ENCODE measurements at regions not wholly inside any gene's neighbourhood (a gene's known extent, or its start where the extent isn't known, plus 50 kb on each side); places are given as distances from the start of the nearest gene placed in this dataset.
A peak's percentile ranks its signal among the peaks of the same experiment; 100 is the strongest.
"Not testable (repeated sequence)": the region's sequence is repeated elsewhere in the genome, so short reads cannot be mapped to it uniquely, and the experiment has no call there.

DNA sequence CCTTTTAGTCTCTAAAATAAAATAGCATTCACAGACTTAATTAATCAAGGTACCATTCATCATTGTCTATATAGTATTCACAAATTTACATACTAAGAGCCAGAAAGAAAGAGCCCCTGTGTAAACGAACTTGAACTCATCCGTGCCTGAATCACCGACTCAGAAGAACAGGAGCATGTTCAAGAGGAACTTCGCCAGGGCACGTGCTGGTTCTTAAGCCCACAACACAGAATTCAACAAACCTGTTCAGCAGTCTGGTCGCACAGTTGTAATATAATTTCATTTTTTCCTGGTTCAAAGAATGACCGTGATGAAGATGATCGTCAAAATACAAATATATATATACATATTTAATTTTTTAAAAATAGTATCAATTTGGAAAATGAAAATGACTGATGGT is 141.9 kb downstream of the CETN3 start:
- Mint-ChIP-seq H3K27ac (no peak overlapping the region), H3K27me3 (peaks cover 9% of the 10 kb centered on the region), H3K4me1 (ENCODE audit: low read depth) (no peaks in the 10 kb centered on the region), H3K36me3 (no peaks in the 10 kb centered on the region), H3K9me3 (no peaks in the 10 kb centered on the region), H3K4me3 (no peak overlapping the region)
- CTCF ChIA-PET, result interaction anchor here (3.5 kb wide), 1 partner anchor 1539 kb away, joined by 53 read pairs; no protein-coding TSS in a partner anchor
- DNase-seq, result no peak
- POLR2A ChIA-PET, result no interaction called here
- intact Hi-C loops (cut with micrococcal nuclease), result no loop called here

DNA sequence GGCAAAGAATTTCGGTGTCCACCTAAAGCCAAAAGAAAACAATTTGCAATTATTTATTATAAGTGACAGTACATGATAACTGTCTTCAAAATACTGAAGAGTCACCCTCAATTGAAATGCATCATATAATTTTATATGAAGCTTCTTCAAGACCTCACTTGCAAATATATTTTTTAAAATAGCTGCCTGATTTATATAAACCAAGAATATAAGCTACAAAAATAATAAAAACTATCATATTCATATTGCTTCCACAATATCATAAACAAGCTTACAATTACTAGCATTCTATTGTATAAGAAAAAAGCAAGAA is 144.1 kb downstream of the CETN3 start:
- POLR2A ChIA-PET, result no interaction called here
- intact Hi-C loops (cut with micrococcal nuclease), result loop anchor here (1.0 kb wide), 1 partner anchor 1538 kb away; no protein-coding TSS in a partner anchor
- H3K4me1 Mint-ChIP-seq (ENCODE audit: low read depth), result no peaks in the 10 kb centered on the region

DNA sequence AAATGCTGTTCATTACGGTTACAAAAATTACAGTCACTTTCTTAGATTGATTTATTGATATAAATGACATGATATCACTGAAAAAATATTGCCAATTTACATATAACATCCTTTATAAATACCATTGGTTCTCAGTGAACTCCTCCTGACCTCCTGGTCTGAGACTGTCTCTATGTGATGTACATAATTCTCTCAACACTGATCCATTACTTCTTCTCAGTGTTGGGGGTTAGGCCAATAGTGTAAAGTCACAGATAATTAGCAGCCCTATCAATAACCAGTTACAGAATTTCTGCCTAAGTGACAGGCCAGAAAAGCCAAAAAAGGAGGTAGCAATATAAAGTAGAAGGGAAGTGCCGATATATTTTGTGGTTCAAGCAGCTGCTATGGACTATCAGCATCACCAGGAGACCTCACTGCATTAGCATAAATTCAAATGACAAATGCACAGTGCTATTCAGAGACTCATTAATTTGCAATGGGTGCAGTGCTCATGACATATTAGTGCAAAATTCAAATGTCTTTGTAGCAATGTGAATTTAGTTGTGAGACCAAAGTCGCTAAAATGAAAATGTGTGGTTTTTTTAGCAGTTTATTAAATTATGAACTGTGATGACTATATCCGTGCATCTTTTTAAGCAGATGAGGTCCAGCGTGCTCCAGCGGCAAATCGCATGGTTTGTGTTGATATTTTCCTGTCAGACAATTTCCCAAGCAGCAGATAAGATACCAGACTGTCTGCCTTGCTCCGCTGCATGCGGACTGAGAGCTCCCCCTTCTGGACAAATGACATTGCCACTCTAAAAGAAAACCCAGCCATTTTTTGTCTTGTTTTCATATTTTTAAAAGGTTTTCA is 144.6 kb downstream of the CETN3 start:
- Mint-ChIP-seq H3K27ac (no peak overlapping the region), H3K9me3 (no peaks in the 10 kb centered on the region), H3K27me3 (peaks cover 2% of the 10 kb centered on the region), H3K4me1 (ENCODE audit: low read depth) (no peaks in the 10 kb centered on the region), H3K4me3 (no peak overlapping the region), H3K36me3 (no peaks in the 10 kb centered on the region)
- peak; percentile 63 for DNase-seq
- ChIA-PET POLR2A (no interaction called here), CTCF (interaction anchor here (0.8 to 3.5 kb wide), 12 partner anchors 9 to 1536 kb away, joined by 3 to 53 read pairs (median 4); no protein-coding TSS in a partner anchor)
- intact Hi-C loops (cut with micrococcal nuclease), result loop anchor here (1.0 kb wide), 1 partner anchor 1538 kb away; no protein-coding TSS in a partner anchor

More for the DNA sequence above, 144.1 kb downstream of the CETN3 start:
- Mint-ChIP-seq H3K4me3 (no peak overlapping the region), H3K27ac (no peak overlapping the region), H3K27me3 (peaks cover 2% of the 10 kb centered on the region), H3K36me3 (no peaks in the 10 kb centered on the region), H3K9me3 (no peaks in the 10 kb centered on the region)
- DNase-seq, result no peak
- CTCF ChIA-PET, result interaction anchor here (0.5 to 3.5 kb wide), 13 partner anchors 9 to 1536 kb away, joined by 3 to 53 read pairs (median 4); no protein-coding TSS in a partner anchor

DNA sequence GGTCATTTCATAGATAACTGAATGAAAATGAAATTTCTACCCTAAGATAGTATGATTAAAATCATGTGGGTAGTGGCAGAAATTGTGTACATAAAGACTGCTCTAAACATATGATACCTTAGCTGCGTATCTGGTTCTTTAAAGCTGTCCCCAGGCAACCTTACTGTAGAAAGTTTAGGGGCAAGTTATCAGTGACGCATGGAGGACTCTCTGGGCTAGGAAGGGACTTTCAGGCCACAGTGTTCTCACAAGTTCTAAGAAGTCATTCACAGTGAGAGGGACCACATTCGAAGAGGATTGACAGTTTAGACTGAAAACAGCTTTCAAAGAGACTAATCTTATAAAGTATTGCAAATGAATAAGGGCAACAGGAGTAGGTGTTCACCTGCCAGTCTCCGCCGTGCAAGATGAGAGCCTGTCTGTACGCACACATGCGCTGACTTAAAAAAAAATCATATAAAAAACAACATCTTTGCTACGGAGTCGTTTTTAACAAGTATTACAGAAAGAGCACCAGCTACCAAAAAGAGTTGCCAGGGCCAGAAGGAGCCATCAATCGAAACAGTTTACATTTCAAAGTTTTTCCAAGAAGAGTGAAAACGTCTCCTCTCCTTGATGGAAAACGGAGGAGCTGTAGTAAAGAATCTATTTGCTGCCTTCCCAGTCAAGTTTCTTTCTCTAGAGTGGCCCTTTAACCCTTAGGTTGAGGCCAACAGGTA is 146.3 kb downstream of the CETN3 start:
- H3K27ac Mint-ChIP-seq, result no peak overlapping the region
- H3K4me1 Mint-ChIP-seq (ENCODE audit: low read depth), result no peaks in the 10 kb centered on the region
- H3K9me3 Mint-ChIP-seq, result no peaks in the 10 kb centered on the region
- H3K27me3 Mint-ChIP-seq, result peaks cover 2% of the 10 kb centered on the region
- H3K4me3 Mint-ChIP-seq, result no peak overlapping the region
- no peaks in the 10 kb centered on the region for H3K36me3 Mint-ChIP-seq
- CTCF ChIA-PET, result interaction anchor here (0.6 to 2.2 kb wide), 5 partner anchors 267 to 1536 kb away, joined by 3 to 8 read pairs (median 5); no protein-coding TSS in a partner anchor
- POLR2A ChIA-PET, result no interaction called here
- intact Hi-C loops (cut with micrococcal nuclease), result no loop called here
- DNase-seq, result no peak

DNA sequence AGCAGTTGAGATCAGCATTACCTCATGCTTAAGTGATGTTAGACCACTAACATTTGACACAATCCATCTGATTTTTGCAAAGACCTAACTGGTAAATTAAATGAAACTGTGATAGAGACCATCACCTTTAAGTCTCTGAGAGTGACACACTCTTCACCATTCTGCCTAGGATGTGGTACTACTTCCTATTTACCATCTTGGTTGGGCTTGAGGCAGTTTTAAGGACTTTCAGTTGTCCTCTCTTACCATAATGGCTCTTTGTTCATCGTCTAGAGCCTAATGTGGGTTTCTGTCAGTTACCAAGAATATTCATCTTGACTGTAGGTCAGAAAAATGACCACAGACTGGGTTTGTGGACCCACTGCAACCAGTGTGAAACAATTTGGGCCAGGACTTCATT is 158.1 kb downstream of the CETN3 start:
- H3K27me3 Mint-ChIP-seq, result no peaks in the 10 kb centered on the region
- ChIA-PET POLR2A (no interaction called here), CTCF (interaction anchor here (1.5 kb wide), 1 partner anchor 1523 kb away, joined by 3 read pairs; no protein-coding TSS in a partner anchor)
- intact Hi-C loops (cut with micrococcal nuclease), result no loop called here
- H3K4me1 Mint-ChIP-seq (ENCODE audit: low read depth), result no peaks in the 10 kb centered on the region
- no peak overlapping the region for H3K27ac Mint-ChIP-seq
- H3K4me3 Mint-ChIP-seq, result no peak overlapping the region
- no peak for DNase-seq
- H3K9me3 Mint-ChIP-seq, result no peaks in the 10 kb centered on the region
- H3K36me3 Mint-ChIP-seq, result no peaks in the 10 kb centered on the region

DNA sequence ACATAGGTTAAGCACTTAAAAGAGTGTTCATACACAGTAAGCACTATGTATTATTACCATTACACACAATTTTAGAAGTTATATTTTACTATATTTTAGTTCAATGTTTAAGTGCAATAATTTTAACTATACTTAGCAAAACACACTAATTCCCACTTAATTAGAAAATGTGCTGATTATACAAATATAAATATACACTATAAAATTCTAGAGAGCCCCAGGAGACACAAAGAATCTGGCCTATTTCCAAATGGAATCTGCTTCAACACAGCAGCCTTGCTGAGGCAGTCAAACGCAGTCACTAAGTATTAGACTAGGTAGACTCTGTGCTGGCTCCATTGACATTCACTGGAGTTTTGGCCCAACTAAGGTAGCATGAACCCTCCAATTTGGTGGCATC is 160.9 kb downstream of the CETN3 start:
- ChIA-PET CTCF (no interaction called here), POLR2A (no interaction called here)
- H3K36me3 Mint-ChIP-seq, result no peaks in the 10 kb centered on the region
- no peak overlapping the region for H3K27ac Mint-ChIP-seq
- peaks cover 4% of the 10 kb centered on the region for H3K9me3 Mint-ChIP-seq
- H3K4me1 Mint-ChIP-seq (ENCODE audit: low read depth), result no peaks in the 10 kb centered on the region
- H3K4me3 Mint-ChIP-seq, result no peak overlapping the region
- DNase-seq, result no peak
- no peaks in the 10 kb centered on the region for H3K27me3 Mint-ChIP-seq
- intact Hi-C loops (cut with micrococcal nuclease), result no loop called here

DNA sequence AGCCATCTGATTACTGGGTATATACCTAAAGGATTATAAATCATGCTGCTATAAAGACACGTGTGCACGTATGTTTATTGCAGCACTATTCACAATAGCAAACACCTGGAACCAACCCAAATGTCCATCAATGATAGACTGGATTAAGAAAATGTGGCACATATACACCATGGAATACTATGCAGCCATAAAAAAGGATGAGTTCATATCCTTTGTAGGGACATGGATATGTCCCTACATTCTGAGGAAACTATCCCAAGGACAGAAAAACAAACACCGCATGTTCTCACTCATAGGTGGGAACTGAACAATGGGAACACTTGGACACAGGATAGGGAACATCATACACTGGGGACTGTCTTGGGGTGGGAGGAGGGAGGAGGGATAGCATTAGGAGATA is 165.7 kb downstream of the CETN3 start:
- H3K27ac Mint-ChIP-seq; POLR2A ChIA-PET; H3K4me1 Mint-ChIP-seq (ENCODE audit: low read depth); H3K36me3 Mint-ChIP-seq; CTCF ChIA-PET; H3K4me3 Mint-ChIP-seq; DNase-seq; intact Hi-C loops (cut with micrococcal nuclease); H3K27me3 Mint-ChIP-seq; H3K9me3 Mint-ChIP-seq: not testable (repeated sequence)

DNA sequence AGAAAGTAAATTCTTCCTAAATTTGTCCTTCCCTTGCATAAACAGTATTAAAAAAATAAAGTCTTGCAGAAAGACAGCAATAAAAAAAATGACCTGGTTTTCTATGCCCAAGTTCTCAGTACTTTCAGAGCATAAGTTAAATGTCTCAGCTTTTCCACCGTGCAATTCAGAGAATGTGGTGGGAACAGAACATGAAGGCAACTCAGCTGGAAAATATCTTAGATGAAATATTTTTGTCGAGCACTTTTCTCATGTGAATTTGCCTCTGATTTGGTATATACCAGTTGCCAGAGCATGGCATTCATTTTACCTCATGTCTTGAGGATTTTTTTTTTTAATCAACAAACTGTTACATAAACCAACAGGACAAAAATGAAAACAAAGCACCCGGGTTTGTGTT is 176.1 kb downstream of the CETN3 start:
- CTCF ChIA-PET, result no interaction called here
- no peaks in the 10 kb centered on the region for H3K4me1 Mint-ChIP-seq (ENCODE audit: low read depth)
- DNase-seq, result no peak
- no peak overlapping the region for H3K4me3 Mint-ChIP-seq
- POLR2A ChIA-PET, result no interaction called here
- no peaks in the 10 kb centered on the region for H3K27me3 Mint-ChIP-seq
- intact Hi-C loops (cut with micrococcal nuclease), result no loop called here
- no peaks in the 10 kb centered on the region for H3K36me3 Mint-ChIP-seq
- H3K27ac Mint-ChIP-seq, result no peak overlapping the region
- H3K9me3 Mint-ChIP-seq, result no peaks in the 10 kb centered on the region

DNA sequence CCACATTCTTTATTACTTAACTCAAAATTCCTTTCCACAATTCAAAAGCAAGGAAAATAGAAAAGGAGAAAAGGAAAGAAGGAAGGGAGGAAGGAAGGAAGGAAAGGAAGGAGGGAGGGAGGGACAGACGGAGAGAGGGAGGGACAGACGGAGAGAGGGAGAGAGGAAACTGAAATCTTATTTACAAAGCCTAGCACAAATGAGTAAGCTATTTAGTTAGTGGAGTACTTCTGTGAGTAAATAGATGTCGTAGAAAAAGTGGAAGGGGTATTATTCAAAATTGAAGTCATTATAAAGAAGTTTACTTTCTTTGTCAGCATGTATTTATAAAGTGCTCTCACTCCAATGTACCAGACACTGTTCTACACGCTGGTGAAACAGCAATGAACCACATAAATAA is 177.9 kb downstream of the CETN3 start:
- Mint-ChIP-seq H3K27me3 (no peaks in the 10 kb centered on the region), H3K27ac (no peak overlapping the region), H3K9me3 (no peaks in the 10 kb centered on the region), H3K36me3 (no peaks in the 10 kb centered on the region), H3K4me3 (no peak overlapping the region), H3K4me1 (ENCODE audit: low read depth) (no peaks in the 10 kb centered on the region)
- ChIA-PET POLR2A (no interaction called here), CTCF (interaction anchor here (0.5 kb wide), 1 partner anchor 573 kb away, joined by 4 read pairs; no protein-coding TSS in a partner anchor)
- no peak for DNase-seq
- intact Hi-C loops (cut with micrococcal nuclease), result no loop called here

DNA sequence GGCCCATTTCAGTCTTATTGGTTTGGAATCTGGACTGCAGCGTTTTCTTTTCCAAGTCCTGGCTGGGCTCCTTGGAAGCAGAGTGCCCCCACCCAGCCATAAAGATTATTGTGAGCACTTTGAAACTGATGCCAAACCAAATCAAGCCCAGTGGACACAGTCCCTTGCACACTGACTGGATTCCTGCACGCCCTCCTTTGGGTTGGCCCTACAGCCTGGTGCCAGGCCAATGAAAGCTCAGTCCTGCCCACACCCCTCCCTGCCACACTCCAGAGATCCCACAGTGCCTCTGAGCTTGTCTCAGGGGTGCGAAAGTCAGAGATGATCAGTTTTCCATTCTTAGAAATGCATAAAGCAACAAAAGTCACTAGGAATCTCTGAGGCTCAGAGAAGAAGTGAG is 181.9 kb downstream of the CETN3 start:
- Mint-ChIP-seq H3K9me3 (no peaks in the 10 kb centered on the region), H3K4me3 (no peak overlapping the region), H3K36me3 (no peaks in the 10 kb centered on the region), H3K27ac (no peak overlapping the region), H3K4me1 (ENCODE audit: low read depth) (no peaks in the 10 kb centered on the region), H3K27me3 (no peaks in the 10 kb centered on the region)
- no peak for DNase-seq
- intact Hi-C loops (cut with micrococcal nuclease), result no loop called here
- POLR2A ChIA-PET, result no interaction called here
- CTCF ChIA-PET, result no interaction called here

DNA sequence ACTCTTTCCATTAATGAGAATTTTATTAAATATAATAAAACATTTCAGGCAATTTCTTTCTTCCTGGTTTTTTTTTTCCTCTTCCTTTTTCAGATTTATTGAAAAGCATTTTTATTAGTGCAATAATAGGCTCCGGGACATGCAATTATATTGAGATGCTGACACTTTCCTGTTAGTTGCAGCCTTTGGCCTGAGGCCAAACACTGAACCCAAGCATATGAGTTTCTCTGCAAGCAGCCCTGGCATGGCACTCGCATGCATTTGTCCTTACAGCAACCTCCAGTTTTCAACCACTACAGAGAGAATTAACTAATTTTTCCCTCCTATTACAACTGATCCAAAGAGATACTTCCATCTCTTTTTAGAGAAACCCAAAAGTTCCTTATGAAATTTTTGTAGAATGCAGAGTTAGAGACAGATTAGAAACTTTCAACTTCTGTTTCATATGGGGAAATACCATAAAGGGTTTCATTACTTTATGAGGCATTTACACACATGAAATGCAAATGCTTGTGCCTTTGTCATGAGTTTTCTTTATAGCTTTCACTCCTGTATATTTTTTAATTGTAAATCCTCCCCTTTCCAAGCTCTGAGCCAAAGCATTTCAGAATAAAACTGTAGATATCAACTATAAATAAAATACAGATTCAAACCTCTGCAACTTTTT is 183.0 kb downstream of the CETN3 start:
- Mint-ChIP-seq H3K27me3 (no peaks in the 10 kb centered on the region), H3K27ac (no peak overlapping the region), H3K4me1 (ENCODE audit: low read depth) (no peaks in the 10 kb centered on the region), H3K36me3 (no peaks in the 10 kb centered on the region), H3K4me3 (no peak overlapping the region), H3K9me3 (no peaks in the 10 kb centered on the region)
- POLR2A ChIA-PET, result no interaction called here
- DNase-seq, result no peak
- CTCF ChIA-PET, result no interaction called here
- intact Hi-C loops (cut with micrococcal nuclease), result no loop called here

DNA sequence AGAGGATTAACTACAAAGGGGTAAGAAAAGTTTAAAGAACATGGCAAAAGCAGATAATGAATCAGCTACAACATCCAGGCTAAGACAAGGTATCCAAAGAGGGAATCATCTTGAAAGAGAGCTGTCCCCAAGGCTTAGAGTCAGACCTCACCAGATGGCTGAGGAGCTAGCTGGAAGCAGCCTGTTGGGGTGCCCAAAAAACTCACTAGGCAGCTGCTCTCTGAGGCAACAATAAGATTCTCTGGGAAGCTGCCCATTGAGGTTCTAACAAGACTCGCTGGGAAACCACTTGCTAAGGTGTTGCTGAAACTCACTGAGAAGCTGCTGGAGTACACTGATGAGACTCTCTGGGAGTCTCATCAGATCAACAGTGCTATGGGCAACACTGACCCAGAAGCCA is 185.2 kb downstream of the CETN3 start:
- Mint-ChIP-seq H3K27me3 (no peaks in the 10 kb centered on the region), H3K36me3 (no peaks in the 10 kb centered on the region), H3K4me3 (no peak overlapping the region), H3K27ac (no peak overlapping the region), H3K9me3 (no peaks in the 10 kb centered on the region), H3K4me1 (ENCODE audit: low read depth) (no peaks in the 10 kb centered on the region)
- no peak for DNase-seq
- POLR2A ChIA-PET, result no interaction called here
- intact Hi-C loops (cut with micrococcal nuclease), result no loop called here
- CTCF ChIA-PET, result no interaction called here
